ENCODE measurements at regions not wholly inside any gene's neighbourhood (a gene's known extent, or its start where the extent isn't known, plus 50 kb on each side); places are given as distances from the start of the nearest gene placed in this dataset.

DNA sequence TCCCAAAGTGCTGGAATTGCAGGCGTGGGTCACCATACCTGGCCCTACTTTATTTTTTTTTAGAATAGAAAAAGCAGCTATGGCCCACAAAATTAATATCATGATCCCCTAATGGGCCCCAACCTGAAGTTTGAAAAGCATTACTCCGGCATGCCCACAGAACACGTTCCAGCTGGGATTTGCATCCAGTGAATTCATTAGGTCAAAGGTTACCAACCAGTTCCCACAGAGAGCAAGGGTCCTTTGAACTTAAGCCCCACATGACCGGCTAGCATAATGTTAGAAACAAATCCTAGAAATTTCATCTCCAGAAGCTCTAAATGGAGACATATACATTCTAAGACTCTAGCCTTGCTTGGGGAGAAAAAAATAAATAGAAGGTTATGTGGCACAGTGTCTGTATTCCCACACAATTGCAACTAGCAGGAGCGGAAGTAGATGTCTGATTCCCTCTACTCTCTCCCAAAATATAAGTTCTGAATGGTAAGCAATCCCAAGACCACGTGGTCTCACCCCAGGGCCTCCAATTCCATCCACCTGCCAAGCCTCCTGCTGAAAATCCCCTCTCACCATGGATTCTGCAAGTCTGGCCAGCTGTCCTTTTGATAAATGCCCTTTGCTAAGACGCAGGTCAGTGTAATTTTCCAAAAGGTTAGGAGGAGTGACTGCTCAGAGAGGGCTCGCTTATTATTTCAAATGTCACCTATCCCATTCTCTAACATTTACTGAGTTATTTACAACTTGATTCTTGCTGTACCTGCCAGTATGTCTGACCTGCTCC, 395.8 kb downstream of the NPIPA8 start:
- TF ChIP-seq, protein P1, sequence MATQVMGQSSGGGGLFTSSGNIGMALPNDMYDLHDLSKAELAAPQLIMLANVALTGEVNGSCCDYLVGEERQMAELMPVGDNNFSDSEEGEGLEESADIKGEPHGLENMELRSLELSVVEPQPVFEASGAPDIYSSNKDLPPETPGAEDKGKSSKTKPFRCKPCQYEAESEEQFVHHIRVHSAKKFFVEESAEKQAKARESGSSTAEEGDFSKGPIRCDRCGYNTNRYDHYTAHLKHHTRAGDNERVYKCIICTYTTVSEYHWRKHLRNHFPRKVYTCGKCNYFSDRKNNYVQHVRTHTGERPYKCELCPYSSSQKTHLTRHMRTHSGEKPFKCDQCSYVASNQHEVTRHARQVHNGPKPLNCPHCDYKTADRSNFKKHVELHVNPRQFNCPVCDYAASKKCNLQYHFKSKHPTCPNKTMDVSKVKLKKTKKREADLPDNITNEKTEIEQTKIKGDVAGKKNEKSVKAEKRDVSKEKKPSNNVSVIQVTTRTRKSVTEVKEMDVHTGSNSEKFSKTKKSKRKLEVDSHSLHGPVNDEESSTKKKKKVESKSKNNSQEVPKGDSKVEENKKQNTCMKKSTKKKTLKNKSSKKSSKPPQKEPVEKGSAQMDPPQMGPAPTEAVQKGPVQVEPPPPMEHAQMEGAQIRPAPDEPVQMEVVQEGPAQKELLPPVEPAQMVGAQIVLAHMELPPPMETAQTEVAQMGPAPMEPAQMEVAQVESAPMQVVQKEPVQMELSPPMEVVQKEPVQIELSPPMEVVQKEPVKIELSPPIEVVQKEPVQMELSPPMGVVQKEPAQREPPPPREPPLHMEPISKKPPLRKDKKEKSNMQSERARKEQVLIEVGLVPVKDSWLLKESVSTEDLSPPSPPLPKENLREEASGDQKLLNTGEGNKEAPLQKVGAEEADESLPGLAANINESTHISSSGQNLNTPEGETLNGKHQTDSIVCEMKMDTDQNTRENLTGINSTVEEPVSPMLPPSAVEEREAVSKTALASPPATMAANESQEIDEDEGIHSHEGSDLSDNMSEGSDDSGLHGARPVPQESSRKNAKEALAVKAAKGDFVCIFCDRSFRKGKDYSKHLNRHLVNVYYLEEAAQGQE (IDR thresholded peaks at IDR 0.05; ENCODE audit: insufficient read depth in 1 of 2, low read depth in 2 of 2, low read length in 2 of 2): no peak
- TF ChIP-seq FOXP2 (optimal IDR thresholded peaks at IDR 0.05; ENCODE audit: borderline replicate concordance, extremely low read depth, extremely low read length, insufficient read depth) (no peak), TAF1 (IDR thresholded peaks at IDR 0.05; ENCODE audit: borderline replicate concordance, insufficient read depth, low read length) (no peak), POLR2AphosphoS5 (IDR thresholded peaks at IDR 0.05; ENCODE audit: low read depth, low read length) (no peak), SIN3A (IDR thresholded peaks at IDR 0.05; ENCODE audit: borderline replicate concordance, insufficient read depth, low read length) (no peak)

DNA sequence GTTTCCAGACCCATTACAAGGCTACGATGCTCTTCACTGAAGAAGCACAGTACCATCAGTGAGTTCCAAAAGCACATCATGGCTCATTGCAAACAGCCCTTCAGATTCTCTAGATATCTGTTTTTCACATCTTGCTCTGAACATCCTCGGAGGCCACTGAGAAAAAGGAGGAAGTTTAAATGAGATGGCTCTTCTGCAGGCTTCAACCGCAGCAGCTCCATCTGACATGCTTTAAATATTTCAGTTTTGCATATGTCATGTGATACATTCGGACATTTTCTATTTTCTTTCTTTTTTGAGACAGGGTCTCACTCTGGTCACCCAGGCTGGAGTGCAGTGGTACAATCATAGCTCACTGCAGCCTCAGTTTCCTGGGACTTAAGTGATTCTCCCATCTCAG, 396.8 kb downstream of the NPIPA8 start:
- no peak for TF ChIP-seq POLR2AphosphoS5 (IDR thresholded peaks at IDR 0.05; ENCODE audit: low read depth, low read length)
- TF ChIP-seq, protein P1 (IDR thresholded peaks at IDR 0.05; ENCODE audit: insufficient read depth in 1 of 2, low read depth in 2 of 2, low read length in 2 of 2): no peak
- TF ChIP-seq SIN3A (IDR thresholded peaks at IDR 0.05; ENCODE audit: borderline replicate concordance, insufficient read depth, low read length): no peak
- no peak for TF ChIP-seq TAF1 (IDR thresholded peaks at IDR 0.05; ENCODE audit: borderline replicate concordance, insufficient read depth, low read length)
- TF ChIP-seq FOXP2 (optimal IDR thresholded peaks at IDR 0.05; ENCODE audit: borderline replicate concordance, extremely low read depth, extremely low read length, insufficient read depth): no peak

DNA sequence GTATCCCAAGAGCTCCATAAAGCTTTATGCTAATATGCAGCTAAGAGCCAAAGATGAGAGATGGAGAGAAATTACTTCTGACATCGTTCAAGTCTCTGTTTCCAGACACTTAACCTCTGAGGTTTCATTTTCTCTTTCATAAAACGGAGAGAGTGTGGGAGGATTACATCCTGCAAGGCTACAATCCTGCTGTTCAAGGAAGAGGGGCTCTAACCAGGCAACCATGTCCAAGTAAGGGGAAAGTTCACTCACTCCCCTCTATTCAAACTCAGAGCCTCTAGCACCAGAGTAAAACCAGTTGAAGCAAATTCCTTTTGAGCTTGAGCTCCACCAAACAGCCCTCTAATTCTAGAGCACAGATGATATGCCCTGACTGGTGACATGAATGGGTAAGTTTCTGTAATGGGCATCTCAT, 397.4 kb downstream of the NPIPA8 start:
- no peak for TF ChIP-seq POLR2AphosphoS5 (IDR thresholded peaks at IDR 0.05; ENCODE audit: low read depth, low read length)
- no peak for TF ChIP-seq TAF1 (IDR thresholded peaks at IDR 0.05; ENCODE audit: borderline replicate concordance, insufficient read depth, low read length)
- TF ChIP-seq, protein P1 (IDR thresholded peaks at IDR 0.05; ENCODE audit: insufficient read depth in 1 of 2, low read depth in 2 of 2, low read length in 2 of 2): no peak
- TF ChIP-seq FOXP2 (optimal IDR thresholded peaks at IDR 0.05; ENCODE audit: borderline replicate concordance, extremely low read depth, extremely low read length, insufficient read depth): no peak
- no peak for TF ChIP-seq SIN3A (IDR thresholded peaks at IDR 0.05; ENCODE audit: borderline replicate concordance, insufficient read depth, low read length)

DNA sequence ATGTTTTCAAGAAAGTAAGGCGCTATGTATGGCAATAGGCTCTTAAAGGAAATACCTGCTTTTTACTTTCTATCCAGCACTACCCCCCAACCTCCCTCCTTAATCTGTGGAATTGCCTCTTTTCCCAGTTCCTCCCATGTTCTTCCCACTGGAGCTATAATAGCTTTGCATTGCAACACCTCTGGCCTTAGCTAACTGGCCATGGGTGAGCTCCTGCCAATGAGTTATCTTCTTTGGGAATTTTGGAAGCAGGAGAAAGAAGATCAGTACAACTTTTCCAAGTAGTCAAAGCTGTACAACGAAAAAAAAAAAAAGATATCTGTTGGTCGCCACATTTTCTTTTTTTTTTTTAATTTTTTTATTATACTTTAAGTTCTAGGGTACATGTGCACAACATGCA, 398.0 kb downstream of the NPIPA8 start:
- TF ChIP-seq SIN3A (IDR thresholded peaks at IDR 0.05; ENCODE audit: borderline replicate concordance, insufficient read depth, low read length): no peak
- TF ChIP-seq, protein P1 (IDR thresholded peaks at IDR 0.05; ENCODE audit: insufficient read depth in 1 of 2, low read depth in 2 of 2, low read length in 2 of 2): no peak
- no peak for TF ChIP-seq TAF1 (IDR thresholded peaks at IDR 0.05; ENCODE audit: borderline replicate concordance, insufficient read depth, low read length)
- TF ChIP-seq POLR2AphosphoS5 (IDR thresholded peaks at IDR 0.05; ENCODE audit: low read depth, low read length): no peak
- no peak for TF ChIP-seq FOXP2 (optimal IDR thresholded peaks at IDR 0.05; ENCODE audit: borderline replicate concordance, extremely low read depth, extremely low read length, insufficient read depth)
